T-helper 2 cell treated with Interferon-gamma antibody and Interleukin-4, amounts not matched to agents 5 μg/mL and 100 μg/mL, for 36 hours (primary cell): ENCODE measurements at regions not wholly inside any gene's neighbourhood (a gene's known extent, or its start where the extent isn't known, plus 50 kb on each side); places are given as distances from the start of the nearest gene placed in this dataset.

Experiments
- DNase-seq: peaks from one replicate; pipeline ENCODE4 v3.0.0; 2021; ENCODE audit warnings: low spot score
- H3K27ac Mint-ChIP-seq: one replicate; pipeline ENCODE4 v1.8.0; 2021; ENCODE audit warnings: mild to moderate bottlenecking, mixed read lengths
- H3K27me3 Mint-ChIP-seq: one replicate; pipeline ENCODE4 v1.8.0; 2021; ENCODE audit warnings: low read depth, mixed read lengths
- H3K36me3 Mint-ChIP-seq: one replicate; pipeline ENCODE4 v1.8.0; 2021; ENCODE audit warnings: low read depth, mixed read lengths
- H3K4me1 Mint-ChIP-seq: one replicate; pipeline ENCODE4 v1.8.0; 2021; ENCODE audit warnings: low read depth, mixed read lengths
- H3K4me3 Mint-ChIP-seq: one replicate; pipeline ENCODE4 v1.8.0; 2022; ENCODE audit warnings: mild to moderate bottlenecking, moderate library complexity, mixed read lengths
- H3K9me3 Mint-ChIP-seq: one replicate; pipeline ENCODE4 v1.8.0; 2021; ENCODE audit warnings: mixed read lengths

DNA sequence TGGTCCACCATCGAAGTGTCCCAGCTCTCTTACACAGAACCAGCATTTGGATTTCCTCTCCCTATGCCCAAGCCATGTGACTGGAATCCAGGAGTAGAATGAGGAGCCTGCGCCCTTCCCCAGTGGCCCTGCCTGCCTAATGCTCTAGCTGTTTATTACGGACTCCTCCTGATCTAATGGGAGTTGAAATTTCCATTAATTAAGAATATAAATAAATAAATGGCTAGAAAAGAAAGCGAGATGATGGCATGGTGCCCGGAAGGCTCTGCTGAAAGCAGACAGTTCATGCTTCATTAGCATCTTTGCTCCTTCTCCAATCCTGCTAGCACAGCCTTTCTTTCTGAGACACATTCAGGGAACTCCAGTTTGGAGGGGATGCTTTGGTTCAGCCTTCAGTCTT, 216.2 kb downstream of the SEC16B start:
- H3K36me3 Mint-ChIP-seq: no peaks in the 10 kb centered on the region
- H3K4me3 Mint-ChIP-seq: no peak overlapping the region
- H3K27me3 Mint-ChIP-seq: no peaks in the 10 kb centered on the region
- no peaks in the 10 kb centered on the region for H3K9me3 Mint-ChIP-seq
- DNase-seq: no peak
- no peak overlapping the region for H3K27ac Mint-ChIP-seq
- no peaks in the 10 kb centered on the region for H3K4me1 Mint-ChIP-seq

DNA sequence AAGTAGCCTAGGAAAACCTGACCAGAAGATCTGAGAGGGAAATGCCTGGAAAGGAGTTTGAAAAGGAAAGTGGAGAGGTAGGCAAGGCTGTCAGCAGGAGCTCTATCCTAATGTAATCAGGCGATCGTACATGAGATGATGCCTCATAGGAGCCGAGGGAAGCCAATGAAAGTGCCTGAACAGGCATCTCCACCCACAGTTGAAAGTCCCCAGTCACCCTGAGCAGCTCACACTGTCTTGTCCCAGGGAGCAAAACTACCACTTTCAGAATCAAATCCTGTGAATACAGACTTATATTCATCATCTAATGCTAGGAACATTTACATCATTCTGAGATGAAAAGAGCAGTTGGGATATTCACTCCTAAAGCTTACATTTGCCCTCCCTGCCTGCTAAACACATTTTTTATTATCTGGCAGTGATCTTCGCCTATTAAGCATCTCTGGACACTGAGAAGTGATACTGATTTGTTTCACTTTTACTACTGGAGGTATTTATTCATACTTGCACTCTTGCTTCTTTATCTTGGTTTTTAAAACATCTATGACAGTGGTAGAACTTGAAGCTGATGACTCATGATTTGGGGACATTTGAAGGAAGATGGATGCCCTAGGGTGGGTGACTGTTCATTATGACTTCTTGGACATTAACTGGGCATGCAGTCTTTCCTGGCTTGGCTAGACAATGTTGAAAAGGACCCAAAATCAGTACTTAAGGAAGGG, 221.6 kb downstream of the SEC16B start:
- Mint-ChIP-seq H3K36me3 (no peaks in the 10 kb centered on the region), H3K27ac (no peak overlapping the region), H3K4me3 (no peak overlapping the region), H3K9me3 (no peaks in the 10 kb centered on the region), H3K4me1 (no peaks in the 10 kb centered on the region), H3K27me3 (no peaks in the 10 kb centered on the region)
- DNase-seq: no peak

DNA sequence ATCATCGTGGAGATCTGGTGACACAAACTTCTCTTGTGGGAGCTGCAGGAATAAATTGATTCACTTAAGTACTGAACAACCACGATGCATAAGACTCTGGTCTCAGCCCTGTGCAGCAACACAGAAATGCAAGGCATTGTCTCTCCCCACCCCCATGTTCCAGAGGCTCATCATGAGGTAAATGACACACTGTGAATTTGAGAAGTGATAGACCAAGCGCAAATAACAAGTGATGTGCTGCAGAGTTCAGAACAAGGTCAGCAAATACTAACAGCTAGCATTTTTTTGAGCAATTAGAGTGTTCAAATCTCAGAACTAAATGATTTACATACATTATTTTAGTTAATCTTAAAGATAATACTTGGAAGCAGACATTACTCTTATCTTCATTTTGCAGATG, 223.7 kb downstream of the SEC16B start:
- Mint-ChIP-seq H3K4me3 (no peak overlapping the region), H3K27ac (no peak overlapping the region), H3K36me3 (no peaks in the 10 kb centered on the region), H3K4me1 (no peaks in the 10 kb centered on the region), H3K9me3 (no peaks in the 10 kb centered on the region), H3K27me3 (no peaks in the 10 kb centered on the region)
- DNase-seq: no peak

DNA sequence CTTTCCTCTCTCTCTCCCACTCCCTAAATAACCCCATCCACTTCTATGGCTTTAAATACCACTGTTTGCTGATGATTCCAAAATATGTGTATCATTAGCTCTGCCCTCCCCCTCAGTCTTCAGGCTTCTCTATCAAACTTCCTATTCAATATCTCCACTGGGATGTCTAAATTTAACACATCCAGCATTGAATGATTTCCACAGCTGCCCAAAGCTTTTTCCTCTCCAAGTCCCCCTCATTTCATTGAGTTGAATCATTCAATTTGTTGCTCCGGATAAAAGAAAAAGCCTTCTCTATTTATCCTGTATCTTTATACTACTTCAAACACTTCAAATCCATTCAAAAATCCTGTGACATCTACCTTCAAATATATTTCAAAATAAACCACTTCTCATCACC, 225.0 kb downstream of the SEC16B start:
- DNase-seq: no peak
- no peaks in the 10 kb centered on the region for H3K4me1 Mint-ChIP-seq
- H3K36me3 Mint-ChIP-seq: no peaks in the 10 kb centered on the region
- no peaks in the 10 kb centered on the region for H3K27me3 Mint-ChIP-seq
- no peak overlapping the region for H3K4me3 Mint-ChIP-seq
- H3K9me3 Mint-ChIP-seq: no peaks in the 10 kb centered on the region
- H3K27ac Mint-ChIP-seq: no peak overlapping the region

DNA sequence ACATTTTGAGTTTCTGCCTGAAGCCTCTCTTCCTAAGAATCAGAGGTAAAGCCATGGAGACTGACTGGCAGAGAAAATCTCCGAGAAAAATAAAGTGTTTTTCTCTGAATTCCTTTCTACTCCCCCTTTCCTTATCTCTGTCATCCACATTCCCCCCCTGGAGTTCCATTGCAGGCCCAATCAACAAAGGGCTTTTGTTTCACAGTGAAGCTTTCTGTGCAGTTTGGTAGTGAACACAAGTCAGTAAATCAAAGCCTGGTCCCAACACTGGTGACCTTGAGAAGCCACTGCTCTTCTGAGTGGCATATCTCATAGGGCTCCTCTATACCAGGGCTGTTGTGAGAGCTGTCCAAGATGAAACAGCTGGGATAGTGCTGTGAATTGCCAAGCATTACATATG, 228.4 kb downstream of the SEC16B start:
- Mint-ChIP-seq H3K27me3 (no peaks in the 10 kb centered on the region), H3K4me3 (no peak overlapping the region), H3K36me3 (no peaks in the 10 kb centered on the region), H3K4me1 (no peaks in the 10 kb centered on the region), H3K9me3 (no peaks in the 10 kb centered on the region), H3K27ac (no peak overlapping the region)
- no peak for DNase-seq

DNA sequence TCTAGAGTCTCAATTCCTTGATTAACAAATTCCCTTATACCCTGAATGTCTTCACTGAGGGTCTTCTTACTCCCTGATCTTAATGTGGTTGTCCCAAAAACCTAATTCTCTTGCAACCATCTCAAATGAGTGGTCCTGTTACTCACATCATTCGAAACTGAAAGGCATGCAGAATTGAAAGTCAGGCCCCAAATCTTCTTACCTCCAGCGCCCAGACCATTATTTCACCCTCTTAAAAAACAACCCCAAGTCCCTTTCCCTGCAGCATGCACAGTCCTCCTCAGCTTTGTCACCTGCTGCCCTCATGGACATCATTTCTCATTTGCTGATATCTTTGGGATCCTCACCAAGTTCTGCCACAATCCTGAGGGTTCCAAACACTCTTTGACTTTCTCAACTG, 230.1 kb downstream of the SEC16B start:
- Mint-ChIP-seq H3K4me1 (no peaks in the 10 kb centered on the region), H3K4me3 (no peak overlapping the region), H3K9me3 (no peaks in the 10 kb centered on the region), H3K27ac (no peak overlapping the region), H3K27me3 (no peaks in the 10 kb centered on the region), H3K36me3 (no peaks in the 10 kb centered on the region)
- DNase-seq: no peak

DNA sequence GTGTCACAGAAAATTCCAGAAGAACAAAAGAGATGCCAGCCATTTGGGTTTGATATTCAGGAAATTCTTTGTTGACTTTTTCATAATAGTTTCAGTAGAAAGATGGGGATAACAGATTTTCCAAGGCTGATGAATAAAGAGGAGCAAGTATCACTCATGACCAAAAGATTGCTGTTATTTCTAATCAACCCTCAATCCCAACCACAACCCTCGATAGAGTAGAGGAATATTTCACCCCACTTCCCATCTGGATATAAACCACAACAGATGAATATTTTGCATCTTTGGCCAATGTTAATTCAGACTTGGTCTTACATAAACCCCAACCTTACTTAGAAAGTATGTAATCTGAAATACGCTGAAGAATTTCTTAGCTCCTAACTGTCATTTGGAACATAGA, 232.4 kb downstream of the SEC16B start:
- no peak for DNase-seq
- H3K36me3 Mint-ChIP-seq: no peaks in the 10 kb centered on the region
- no peak overlapping the region for H3K4me3 Mint-ChIP-seq
- H3K27ac Mint-ChIP-seq: no peak overlapping the region
- no peaks in the 10 kb centered on the region for H3K27me3 Mint-ChIP-seq
- no peaks in the 10 kb centered on the region for H3K9me3 Mint-ChIP-seq
- no peaks in the 10 kb centered on the region for H3K4me1 Mint-ChIP-seq

DNA sequence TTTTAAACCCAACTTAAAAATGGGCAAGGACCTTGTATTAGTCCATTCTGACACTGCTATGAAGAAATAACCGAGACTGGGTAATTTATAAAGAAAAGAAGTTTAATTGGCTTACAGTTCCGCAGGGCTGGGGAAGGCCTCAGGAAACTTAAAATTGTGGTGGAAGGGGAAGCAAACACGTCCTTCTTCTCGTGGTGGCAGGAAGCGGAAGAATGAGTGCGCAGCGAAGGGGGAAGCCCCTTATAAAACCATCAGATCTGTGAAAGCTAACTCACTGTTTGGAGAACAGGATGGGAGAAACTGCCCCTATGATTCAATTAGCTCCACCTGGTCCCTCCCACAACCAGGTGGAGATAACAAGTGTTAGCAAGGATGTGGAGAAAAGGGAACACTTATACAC, 237.7 kb downstream of the SEC16B start:
- H3K27me3 Mint-ChIP-seq: no peaks in the 10 kb centered on the region
- H3K27ac Mint-ChIP-seq: no peak overlapping the region
- no peaks in the 10 kb centered on the region for H3K9me3 Mint-ChIP-seq
- H3K4me3 Mint-ChIP-seq: no peak overlapping the region
- no peaks in the 10 kb centered on the region for H3K36me3 Mint-ChIP-seq
- no peaks in the 10 kb centered on the region for H3K4me1 Mint-ChIP-seq
- no peak for DNase-seq

DNA sequence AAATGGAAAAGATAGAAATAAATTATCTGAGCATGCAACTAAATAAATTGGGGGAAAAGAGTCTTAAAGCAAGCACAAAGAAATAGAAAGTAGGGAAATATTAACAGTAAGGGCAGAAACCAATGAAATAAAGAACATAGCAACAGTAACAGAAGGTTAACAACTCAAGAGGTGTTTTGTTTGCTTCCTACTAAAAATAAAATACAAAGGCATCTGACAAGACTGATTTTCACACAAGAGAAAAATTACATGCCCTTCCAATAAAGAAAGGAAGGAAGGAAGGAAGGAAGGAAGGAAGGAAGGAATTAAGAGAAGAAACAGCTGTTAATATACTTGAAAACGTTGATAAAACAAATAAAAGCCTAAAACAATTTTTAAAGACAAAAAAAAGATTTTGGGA, 240.2 kb downstream of the SEC16B start:
- no peaks in the 10 kb centered on the region for H3K4me1 Mint-ChIP-seq
- H3K27me3 Mint-ChIP-seq: no peaks in the 10 kb centered on the region
- no peak for DNase-seq
- H3K9me3 Mint-ChIP-seq: peaks cover 22% of the 10 kb centered on the region
- no peak overlapping the region for H3K27ac Mint-ChIP-seq
- H3K4me3 Mint-ChIP-seq: no peak overlapping the region
- H3K36me3 Mint-ChIP-seq: no peaks in the 10 kb centered on the region

DNA sequence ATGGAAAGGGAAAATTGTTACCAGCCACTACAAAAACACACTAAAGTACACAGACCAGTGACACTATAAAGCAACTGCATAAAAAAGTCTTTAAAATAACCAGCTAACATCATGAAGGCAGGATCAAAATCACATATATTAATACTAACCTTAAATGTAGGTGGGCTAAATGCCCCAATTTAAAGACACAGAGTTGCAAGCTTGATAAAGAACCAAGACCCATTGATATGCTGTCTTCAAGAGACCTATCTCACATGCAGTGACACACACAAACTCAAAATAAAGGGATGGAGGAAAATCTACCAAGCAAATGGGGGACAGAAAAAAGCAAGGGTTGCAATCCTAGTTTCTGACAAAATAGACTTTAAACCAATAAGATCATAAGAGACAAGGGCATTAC, 246.3 kb downstream of the SEC16B start:
- Mint-ChIP-seq H3K4me3 (no peak overlapping the region), H3K27ac (no peak overlapping the region), H3K36me3 (no peaks in the 10 kb centered on the region), H3K9me3 (peaks cover 49% of the 10 kb centered on the region), H3K4me1 (no peaks in the 10 kb centered on the region), H3K27me3 (no peaks in the 10 kb centered on the region)
- DNase-seq: no peak

DNA sequence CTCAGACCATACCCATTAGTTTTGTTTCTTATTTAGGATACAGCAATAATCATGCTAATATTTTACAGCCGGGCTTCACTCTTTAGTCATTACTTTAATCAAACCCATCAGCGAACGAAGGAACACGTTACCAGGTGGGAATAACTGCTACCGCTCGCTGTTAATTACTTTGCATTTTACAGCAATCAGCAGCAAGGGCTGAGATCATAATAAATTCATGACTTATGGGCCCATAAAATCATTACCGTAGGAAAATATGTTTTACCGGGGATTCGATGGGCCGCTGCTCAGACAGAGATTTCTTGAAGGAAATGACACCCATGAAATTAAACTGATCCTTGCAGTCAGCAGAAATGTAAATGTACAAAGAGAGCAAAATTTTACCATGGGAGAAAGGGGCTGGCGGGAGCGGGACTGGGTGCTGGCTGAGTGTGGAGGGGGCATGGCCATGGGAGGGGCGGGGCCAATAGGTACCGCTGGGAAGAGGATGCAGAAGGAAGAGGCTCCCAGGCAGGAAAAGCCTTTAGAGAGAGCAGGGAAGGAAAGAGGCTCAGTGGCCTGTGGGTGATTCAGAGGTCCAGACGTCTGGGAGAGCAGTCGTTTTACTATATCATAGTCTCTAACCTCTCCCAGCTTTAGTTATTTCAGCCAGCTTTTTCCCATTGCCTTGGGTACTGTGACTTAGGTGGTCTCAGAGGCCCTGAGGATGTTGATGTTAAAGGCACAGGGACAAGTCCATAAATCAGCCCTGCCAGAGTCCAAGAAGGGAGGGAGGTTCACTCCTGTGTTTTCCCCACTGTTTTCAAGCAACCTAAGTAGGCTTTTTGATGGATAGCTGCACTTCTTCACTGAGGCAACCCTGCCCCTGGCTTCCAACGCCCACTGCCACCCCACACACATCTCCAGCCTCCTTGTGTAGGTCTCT, 258.9 kb downstream of the SEC16B start:
- H3K27me3 Mint-ChIP-seq: no peaks in the 10 kb centered on the region
- no peak overlapping the region for H3K27ac Mint-ChIP-seq

DNA sequence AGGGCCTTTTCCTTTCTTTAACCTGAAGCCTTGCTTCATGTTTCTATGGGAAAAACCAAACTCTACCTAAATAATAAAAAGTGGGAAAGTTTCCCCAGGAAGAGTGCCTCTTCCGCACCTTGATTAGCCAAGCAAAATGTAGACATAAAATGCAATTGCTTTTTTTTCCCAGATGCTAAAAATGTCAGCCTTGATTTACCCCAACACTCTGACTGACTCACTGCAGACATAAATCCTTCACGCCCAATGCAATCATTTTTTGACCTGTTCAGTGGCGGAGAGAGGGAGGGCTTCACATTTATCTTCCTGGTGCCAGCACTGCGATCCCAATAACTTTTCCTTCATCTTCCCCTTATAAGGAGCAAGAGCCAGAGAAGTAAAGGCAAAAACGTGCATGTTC, 261.5 kb downstream of the SEC16B start:
- peaks cover 13% of the 10 kb centered on the region for H3K9me3 Mint-ChIP-seq
- no peaks in the 10 kb centered on the region for H3K4me1 Mint-ChIP-seq
- no peak for DNase-seq
- no peaks in the 10 kb centered on the region for H3K36me3 Mint-ChIP-seq
- H3K4me3 Mint-ChIP-seq: no peak overlapping the region
- no peaks in the 10 kb centered on the region for H3K27me3 Mint-ChIP-seq
- H3K27ac Mint-ChIP-seq: no peak overlapping the region

More for the DNA sequence above, 258.9 kb downstream of the SEC16B start:
- Mint-ChIP-seq H3K9me3 (peaks cover 20% of the 10 kb centered on the region), H3K36me3 (no peaks in the 10 kb centered on the region), H3K4me3 (no peak overlapping the region), H3K4me1 (no peaks in the 10 kb centered on the region)
- DNase-seq: no peak

DNA sequence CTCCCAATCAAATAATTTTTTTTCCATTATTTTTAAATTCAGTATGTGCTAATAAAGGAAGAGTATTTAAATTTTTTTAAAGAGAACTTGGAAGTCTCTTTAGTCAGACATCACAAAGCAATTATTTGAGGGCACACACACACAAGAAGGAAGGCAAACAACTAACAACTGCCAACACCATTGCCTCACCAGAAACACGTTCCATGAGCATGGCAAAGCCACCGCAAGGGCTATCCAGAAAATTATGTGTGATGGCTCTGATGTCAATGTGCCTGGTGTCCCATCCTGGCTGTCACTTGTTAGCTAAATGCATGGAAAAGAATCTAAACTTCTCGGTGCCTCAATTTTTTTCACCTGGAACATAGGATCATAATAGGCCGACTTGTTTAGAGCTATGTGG, 262.9 kb downstream of the SEC16B start:
- no peaks in the 10 kb centered on the region for H3K27me3 Mint-ChIP-seq
- DNase-seq: no peak
- H3K36me3 Mint-ChIP-seq: no peaks in the 10 kb centered on the region
- no peaks in the 10 kb centered on the region for H3K4me1 Mint-ChIP-seq
- H3K9me3 Mint-ChIP-seq: peaks cover 17% of the 10 kb centered on the region
- H3K27ac Mint-ChIP-seq: no peak overlapping the region
- no peak overlapping the region for H3K4me3 Mint-ChIP-seq

DNA sequence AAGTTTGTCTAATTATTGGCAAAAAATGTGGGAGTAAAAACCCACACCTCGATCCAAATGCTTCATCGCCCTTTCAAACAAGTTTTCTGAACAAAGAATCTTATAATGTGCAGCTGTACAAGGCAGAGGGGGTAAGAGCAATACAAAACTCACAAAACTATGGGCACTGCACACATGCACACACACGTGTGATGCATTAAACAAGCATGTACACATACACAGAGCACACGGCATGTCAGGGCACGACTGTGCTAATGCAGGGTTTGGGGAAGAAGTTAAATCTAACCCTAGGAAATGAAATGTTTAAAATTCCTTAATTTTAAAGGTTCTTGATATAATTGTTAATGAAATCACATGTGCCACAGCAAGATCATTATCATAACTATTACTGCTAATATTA, 264.0 kb downstream of the SEC16B start:
- Mint-ChIP-seq H3K4me1 (no peaks in the 10 kb centered on the region), H3K4me3 (no peak overlapping the region), H3K27ac (no peak overlapping the region), H3K36me3 (no peaks in the 10 kb centered on the region), H3K27me3 (no peaks in the 10 kb centered on the region), H3K9me3 (peaks cover 15% of the 10 kb centered on the region)
- DNase-seq: no peak
